Renal cortex interstitium (tissue), 11 donors: ENCODE measurements at regions not wholly inside any gene's neighbourhood (a gene's known extent, or its start where the extent isn't known, plus 50 kb on each side); places are given as distances from the start of the nearest gene placed in this dataset.
"Not testable (repeated sequence)": the region's sequence is repeated elsewhere in the genome, so short reads cannot be mapped to it uniquely, and the experiment has no call there.

Experiments used
- DNase-seq, 11 donors: peaks; one replicate each; pipeline ENCODE4 v3.0.0-alpha.2; 2013; ENCODE audit warnings: low read depth in 9 of 11, low spot score in 4 of 11; ENCODE audit errors: extremely low read depth in 1 of 11

DNA sequence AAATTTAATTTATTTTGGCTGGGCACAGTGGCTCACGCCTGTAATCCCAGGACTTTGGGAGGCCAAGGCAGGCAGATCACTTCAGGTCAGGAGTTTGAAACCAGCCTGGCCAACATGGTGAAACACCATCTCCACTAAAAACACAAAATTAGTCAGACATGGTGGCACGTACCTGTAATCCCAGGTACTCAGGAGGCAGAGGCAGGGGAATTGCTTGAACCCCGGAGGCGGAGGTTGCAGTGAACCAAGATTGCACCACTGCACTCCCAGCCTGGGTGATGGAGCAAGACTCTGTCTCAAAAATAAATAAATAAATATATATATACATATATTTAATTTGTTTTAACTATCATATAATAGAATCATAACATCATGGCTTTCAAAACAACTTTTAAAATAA, 482.1 kb upstream of the AUTS2 start:
- not testable (repeated sequence) for DNase-seq

GRCh38 chr7:69122953-69123352, 475.3 kb upstream of the AUTS2 start:
- DNase-seq = no peak

- DNase-seq = no peak
These were observed 471.3 kb upstream of the AUTS2 start for GRCh38 chr7:69126896-69127479.

DNA sequence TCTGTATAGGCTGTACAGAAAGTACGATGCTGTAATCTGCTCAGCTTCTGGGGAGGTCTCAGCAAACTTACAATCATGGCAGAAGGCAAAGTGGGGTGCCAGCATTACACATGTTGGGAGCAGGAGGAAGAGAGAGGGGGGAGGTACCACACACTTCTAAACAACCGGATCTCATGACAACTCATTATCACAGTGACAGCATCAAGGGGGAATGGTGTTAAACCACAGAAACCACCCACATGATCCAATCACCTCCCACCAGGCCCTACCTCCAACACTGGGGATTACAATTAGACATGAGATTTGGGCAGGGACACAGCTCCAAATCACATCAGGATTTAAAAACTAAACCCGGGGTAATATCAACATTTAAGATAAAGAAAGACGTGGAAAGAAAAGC, 468.8 kb upstream of the AUTS2 start:
- no peak for DNase-seq

DNA sequence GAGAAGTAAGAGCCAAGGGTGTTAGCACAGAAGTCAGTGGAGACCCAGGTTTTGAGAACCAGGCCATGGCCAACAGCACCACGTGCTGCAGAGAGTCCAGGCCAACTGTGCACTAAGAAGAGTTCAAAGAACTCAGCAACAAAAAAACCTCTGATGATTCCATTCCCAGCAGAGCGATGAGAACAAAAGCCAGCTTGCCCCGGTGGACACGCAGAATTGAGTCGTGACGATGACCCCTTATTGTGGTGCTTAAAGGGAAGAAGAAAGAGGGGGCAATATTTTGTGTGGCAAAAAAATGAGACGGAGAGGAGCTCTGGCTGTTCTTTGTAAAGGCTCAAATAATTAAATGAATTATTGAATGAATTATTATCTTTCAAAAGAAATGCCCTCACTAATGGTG, 468.3 kb upstream of the AUTS2 start:
- no peak for DNase-seq

DNA sequence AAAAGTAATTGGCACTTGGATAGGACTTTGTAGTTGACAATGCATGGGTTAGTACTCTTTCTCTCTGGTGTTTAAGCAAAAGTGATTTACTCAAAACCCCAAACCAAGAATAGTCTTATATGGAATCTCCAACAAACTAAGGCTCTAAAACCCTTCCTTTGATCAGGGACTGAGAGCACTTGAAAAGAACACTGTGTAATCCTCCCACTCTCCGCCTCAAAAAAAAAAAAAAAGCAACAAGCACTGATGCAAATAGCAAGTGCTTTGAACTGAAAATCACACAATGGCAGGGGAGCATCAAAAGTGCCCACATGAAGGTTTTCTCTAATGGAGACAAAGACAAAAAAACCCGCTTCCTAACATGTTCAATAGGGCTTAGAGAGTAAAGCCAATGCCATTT, 467.9 kb upstream of the AUTS2 start:
- no peak for DNase-seq

DNA sequence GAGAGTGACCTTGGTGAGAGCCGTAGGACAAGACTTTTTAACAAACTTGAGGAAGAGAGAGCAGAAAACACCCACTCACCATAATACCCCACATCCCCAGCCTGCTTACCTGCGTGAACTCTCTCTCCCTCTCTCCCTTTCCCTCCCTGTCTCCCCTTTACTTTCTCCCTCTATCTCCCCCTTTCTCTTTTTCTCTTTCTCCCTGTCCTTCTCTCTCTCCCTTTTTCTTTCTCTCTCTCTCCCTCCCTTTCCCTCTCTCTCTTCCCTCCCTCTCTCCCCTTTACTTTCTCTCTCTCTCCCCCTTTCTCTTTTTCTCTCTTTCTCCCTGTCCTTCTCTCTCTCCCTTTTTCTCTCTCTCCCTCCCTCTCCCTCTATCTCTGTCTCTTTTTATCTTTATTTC, 464.0 kb upstream of the AUTS2 start:
- no peak for DNase-seq

DNA sequence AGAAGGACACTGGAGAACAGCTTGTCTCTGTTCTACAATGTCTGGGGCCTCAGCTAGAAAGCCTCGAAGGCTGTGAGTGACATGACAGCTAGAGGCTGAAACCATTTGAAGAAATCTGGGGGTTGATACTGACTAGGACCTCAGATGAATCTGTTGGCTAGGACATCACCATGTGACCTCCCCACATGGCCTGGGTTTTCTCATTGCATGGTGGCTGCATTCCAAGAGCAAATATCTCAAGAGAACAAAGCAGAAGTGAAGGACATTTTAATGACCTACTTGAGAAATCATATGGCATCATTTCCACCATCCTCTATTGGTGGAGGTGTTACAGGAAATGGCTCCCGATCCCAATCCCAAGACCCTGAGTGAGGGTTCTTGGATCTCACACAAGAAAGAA, 450.6 kb upstream of the AUTS2 start:
- no peak for DNase-seq

DNA sequence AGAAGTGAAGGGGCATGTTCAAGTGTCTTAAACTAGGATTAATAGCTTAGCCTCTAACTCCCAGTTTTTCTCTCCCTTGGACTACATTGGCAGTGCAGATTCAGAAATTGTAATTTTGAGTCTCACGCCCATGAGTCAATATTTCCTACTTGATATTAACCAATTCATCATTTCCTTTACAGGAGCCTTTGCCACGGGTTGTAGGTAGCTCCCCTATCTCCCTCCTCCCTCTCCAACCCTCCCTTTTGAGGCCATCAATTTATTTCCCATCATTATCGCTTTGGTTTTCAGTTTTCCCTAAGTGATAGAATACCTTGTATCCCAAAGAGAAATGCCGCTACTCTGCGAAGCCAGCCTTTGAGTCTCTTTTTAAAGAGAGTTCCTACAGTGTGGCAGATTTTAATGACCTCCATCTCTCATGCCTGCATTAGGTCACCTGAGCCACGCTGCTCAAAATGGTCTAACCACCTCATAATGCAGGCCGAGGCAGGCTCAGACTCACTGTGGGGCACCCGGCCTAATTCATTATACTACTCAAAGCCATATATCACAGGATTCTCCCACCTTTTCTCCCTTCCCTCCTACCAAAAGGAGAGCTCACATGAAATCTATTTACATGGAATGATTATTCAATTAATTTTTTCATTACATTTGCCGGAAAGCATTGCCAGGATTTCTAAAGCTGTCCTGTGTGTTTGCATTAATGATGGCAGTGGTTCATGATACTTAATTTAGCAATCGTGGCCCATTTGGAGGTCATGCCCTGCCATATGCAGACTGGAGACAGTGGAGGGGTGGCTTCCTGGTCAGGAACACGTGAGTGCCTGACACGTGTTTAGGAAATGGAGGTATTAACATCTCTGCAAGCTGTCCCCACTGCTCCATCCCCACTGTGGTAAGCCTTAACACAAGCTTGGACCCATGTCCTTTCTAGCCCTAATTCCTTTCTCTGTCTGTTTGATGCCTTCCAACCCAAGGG, 448.2 kb upstream of the AUTS2 start:
- DNase-seq = no peak

GRCh38 chr7:69162326-69162725, 435.9 kb upstream of the AUTS2 start:
- no peak for DNase-seq

GRCh38 chr7:69162931-69163670, 435.2 kb upstream of the AUTS2 start:
- no peak for DNase-seq

- DNase-seq = no peak
These were observed 431.2 kb upstream of the AUTS2 start for GRCh38 chr7:69166979-69167516.

DNA sequence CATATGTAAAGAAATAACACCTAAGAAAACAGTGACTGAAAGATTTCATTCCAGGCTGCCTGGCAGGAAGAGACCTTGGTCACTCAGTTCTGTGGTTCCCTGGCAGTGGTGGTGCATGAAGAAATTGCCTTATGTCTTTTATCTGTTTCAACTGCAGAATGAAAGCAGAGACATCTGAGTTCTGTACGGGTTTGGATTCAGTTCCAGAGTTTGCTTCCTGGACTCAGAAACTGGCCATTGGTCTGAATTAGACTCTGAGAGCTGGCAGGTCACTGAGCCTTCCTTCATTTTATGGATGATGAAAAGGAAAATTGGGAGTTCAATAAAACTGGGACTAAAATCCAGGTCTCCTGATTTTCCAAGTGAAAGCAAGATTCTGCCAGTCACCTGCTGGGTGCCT, 428.9 kb upstream of the AUTS2 start:
- no peak for DNase-seq

GRCh38 chr7:69172357-69173077, 425.8 kb upstream of the AUTS2 start:
- DNase-seq = no peak

DNA sequence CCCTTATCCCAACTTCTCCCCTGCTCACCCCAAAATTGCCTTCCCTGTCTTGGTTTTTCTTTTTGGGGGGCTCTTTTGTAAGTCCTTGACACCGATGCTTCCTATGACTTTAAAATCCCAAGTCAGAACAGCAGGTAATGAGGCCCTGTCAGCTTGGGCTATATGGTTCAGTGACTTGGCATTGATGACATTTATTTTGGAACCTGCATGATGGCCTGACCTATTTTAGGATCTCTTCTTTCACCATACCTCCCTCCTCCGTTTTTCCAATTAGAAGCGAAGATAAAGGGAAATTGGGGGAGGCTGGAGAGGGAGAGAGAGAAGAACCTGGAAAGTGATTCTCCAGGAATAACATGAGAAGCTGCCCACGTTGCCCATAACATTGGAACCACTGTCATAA, 424.9 kb upstream of the AUTS2 start:
- no peak for DNase-seq

DNA sequence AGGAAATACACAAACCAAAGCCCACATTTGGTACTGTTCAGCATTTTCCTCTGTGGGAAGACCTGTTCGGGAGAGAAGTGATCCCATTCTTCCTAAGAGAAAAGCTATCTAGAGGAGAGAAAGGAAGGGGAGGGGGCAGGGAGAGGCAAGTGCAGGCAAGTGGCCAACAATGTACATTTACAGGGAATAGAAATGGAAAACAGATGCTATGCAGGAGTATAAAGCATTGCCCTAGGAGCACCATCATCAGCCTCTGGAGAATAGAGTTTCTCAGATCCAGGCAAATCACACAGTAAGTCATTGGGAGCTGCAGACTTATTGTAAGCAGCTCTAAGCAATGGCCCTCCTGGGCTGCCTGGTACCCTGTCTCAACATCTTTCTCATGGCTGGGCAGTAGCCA, 424.4 kb upstream of the AUTS2 start:
- no peak for DNase-seq

DNA sequence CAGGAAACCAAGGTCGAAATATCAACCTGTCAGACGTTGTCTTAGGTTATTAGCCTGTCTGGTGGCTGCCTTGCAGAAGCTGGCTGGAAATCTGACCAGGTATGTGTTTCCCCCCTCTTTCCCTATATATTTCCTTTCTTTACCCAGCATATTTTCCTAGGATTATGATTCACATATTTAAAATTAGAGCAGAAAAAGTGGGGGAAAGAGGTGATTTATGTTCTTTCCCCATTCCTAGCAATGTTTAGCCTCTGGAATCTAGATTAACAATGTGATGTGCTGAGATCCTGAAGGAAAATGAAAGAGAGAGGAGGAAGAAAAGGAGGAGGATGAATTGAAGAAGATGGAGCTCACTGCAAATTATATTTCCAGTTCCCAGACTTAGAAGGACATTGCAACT, 421.4 kb upstream of the AUTS2 start:
- no peak for DNase-seq

DNA sequence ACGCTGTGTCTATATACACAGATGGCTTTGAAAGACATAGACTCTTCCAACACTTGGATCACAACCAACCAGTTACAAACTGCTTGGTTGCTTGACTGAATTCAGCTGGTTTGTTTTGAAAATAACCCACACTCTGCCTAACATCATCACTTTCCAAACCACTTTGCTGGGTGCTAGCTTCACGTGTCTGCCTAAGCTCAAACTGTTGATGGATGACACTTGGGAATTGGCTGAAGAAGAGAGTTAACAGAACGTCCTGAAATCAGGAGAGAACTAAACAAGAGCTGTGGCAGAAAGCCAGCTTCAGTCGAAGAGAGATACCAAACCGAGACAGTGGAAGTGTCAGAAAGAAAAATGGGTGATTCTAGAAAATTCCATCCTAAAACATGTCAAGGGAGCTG, 420.8 kb upstream of the AUTS2 start:
- DNase-seq = no peak

- DNase-seq = no peak
These were observed 420.3 kb upstream of the AUTS2 start for GRCh38 chr7:69177941-69178494.
